Right lobe of liver (tissue), 6 donors: ENCODE measurements at regions not wholly inside any gene's neighbourhood (a gene's known extent, or its start where the extent isn't known, plus 50 kb on each side); places are given as distances from the start of the nearest gene placed in this dataset.

Source experiments
- ATAC-seq, 4 donors: fragments of 200-7000 bp; cut with Tn5 transposase; one replicate each; pipeline ENCODE4 v1.9.1; 2020; ENCODE audit warnings: mild to moderate bottlenecking in 4 of 4, moderate library complexity in 4 of 4
- DNase-seq, 3 donors: peaks; one replicate each; pipeline ENCODE4 v3.0.0-alpha.2; 2020
- H3K27ac ChIP-seq, 3 donors: fragments of 200-600 bp; one replicate each; pipeline ENCODE4 v1.8.0; 2022
- H3K27me3 ChIP-seq, 2 donors: fragments of 200-600 bp; one replicate each; pipeline ENCODE4 v1.8.0; 2022
- H3K36me3 ChIP-seq, 4 donors: fragments of 200-600 bp; sonication (generic) in 1 of 4; one replicate each; pipeline versions ENCODE4 v1.5.1 to v1.8.0; 2017 to 2022; ENCODE audit warnings: control low read depth in 1 of 4
- H3K4me1 ChIP-seq, 4 donors: fragments of 200-600 bp; sonication (generic) in 1 of 4; one replicate each; pipeline versions ENCODE4 v1.5.1 to v1.8.0; 2017 to 2022; ENCODE audit warnings: control low read depth in 1 of 4
- H3K4me3 ChIP-seq, 3 donors: fragments of 200-600 bp; one replicate each; pipeline ENCODE4 v1.8.0; 2022
- H3K9me3 ChIP-seq, 4 donors: fragments of 200-600 bp; sonication (generic) in 1 of 4; one replicate each; pipeline versions ENCODE4 v1.5.1 to v1.8.0; 2017 to 2022; ENCODE audit warnings: control low read depth in 1 of 4
- CTCF ChIP-seq, 4 donors: fragments of 200-600 bp in 3 of 4; fragments of 450-650 bp in 1 of 4; IDR thresholded peaks; one replicate each; pipeline versions ENCODE4 v1.5.1 to v1.8.0; 2016 to 2022; ENCODE audit warnings: antibody characterized with exemption in 4 of 4, mild to moderate bottlenecking in 2 of 4
- POLR2A ChIP-seq: fragments of 450-650 bp; IDR thresholded peaks from one replicate; pipeline ENCODE4 v1.6.1; 2017; ENCODE audit warnings: antibody characterized with exemption, mild to moderate bottlenecking
- WGBS: methylation state at CpG from one replicate; pipeline ENCODE4 v1.1.6; 2018; ENCODE audit warnings: low coverage, low lambda C conversion rate; ENCODE audit not compliant: insufficient coverage; ENCODE audit errors: missing lambda C conversion rate; 5-methylcytosine and 5-hydroxymethylcytosine counted together
- intact Hi-C, 2 donors: fragments of 100-400 bp; cut with DNase I; formaldehyde crosslinking; loops; one replicate each; pipeline versions ENCODE4 v1.11.2 to v1.14.1; 2022
- donor health status: DM: no; HTN: yes; CAD: no.
- donor health status: DM: no; HTN: no; CAD: no.
- donor health status: DM: no; HTN: no; CAD: no.
- donor health status: DM: no; HTN: yes; CAD: no.
- donor health status: DM: no; HTN: yes; CAD: no.

GRCh38 chr1:238648296-238648695 is 738.1 kb upstream of the CHRM3 start:
- TF ChIP-seq CTCF (IDR thresholded peaks at IDR 0.05): no peak
- no peak for TF ChIP-seq POLR2A
- Histone ChIP-seq H3K36me3 (no peaks in the 10 kb centered on the region), H3K27me3 (no peaks in the 10 kb centered on the region), H3K4me1 (no peaks in the 10 kb centered on the region), H3K9me3 (no peaks in the 10 kb centered on the region), H3K27ac (no peak overlapping the region), H3K4me3 (no peak overlapping the region)
- ATAC-seq (no peak), DNase-seq (no peak)
- 38% methylated on average over 1 of the region's 1 CpG for WGBS
- intact Hi-C loops: no loop called here

- TF ChIP-seq CTCF (IDR thresholded peaks at IDR 0.05): no peak
- no peak for TF ChIP-seq POLR2A
- 29% methylated on average over 3 of the region's 3 CpGs for WGBS
- Histone ChIP-seq H3K4me1 (no peaks in the 10 kb centered on the region), H3K27ac (no peak overlapping the region), H3K9me3 (no peaks in the 10 kb centered on the region), H3K4me3 (no peak overlapping the region), H3K27me3 (no peaks in the 10 kb centered on the region), H3K36me3 (no peaks in the 10 kb centered on the region)
- DNase-seq (no peak), ATAC-seq (no peak)
- intact Hi-C loops: no loop called here
Measured at GRCh38 chr1:238647877-238648276, 738.5 kb upstream of the CHRM3 start.

- Histone ChIP-seq H3K27ac (no peak overlapping the region), H3K27me3 (no peaks in the 10 kb centered on the region), H3K36me3 (no peaks in the 10 kb centered on the region), H3K4me3 (no peak overlapping the region), H3K4me1 (no peaks in the 10 kb centered on the region), H3K9me3 (no peaks in the 10 kb centered on the region)
- whole genome bisulfite sequencing: 85% methylated on average over 4 of the region's 4 CpGs
- no peak for TF ChIP-seq POLR2A
- no peak for TF ChIP-seq CTCF (IDR thresholded peaks at IDR 0.05)
- intact Hi-C loops: no loop called here
- ATAC-seq: no peak
- no peak for DNase-seq
Measured at GRCh38 chr1:238642231-238642630, 744.1 kb upstream of the CHRM3 start.

GRCh38 chr1:238639861-238640260 is 746.5 kb upstream of the CHRM3 start:
- ATAC-seq (no peak), DNase-seq (no peak)
- Histone ChIP-seq H3K27me3 (no peaks in the 10 kb centered on the region), H3K27ac (no peak overlapping the region), H3K36me3 (no peaks in the 10 kb centered on the region), H3K4me1 (no peaks in the 10 kb centered on the region), H3K4me3 (no peak overlapping the region), H3K9me3 (no peaks in the 10 kb centered on the region)
- TF ChIP-seq POLR2A: no peak
- TF ChIP-seq CTCF (IDR thresholded peaks at IDR 0.05): no peak
- intact Hi-C loops: no loop called here

GRCh38 chr1:238628110-238628509 is 737.4 kb upstream of the ZP4 start:
- no peaks in the 10 kb centered on the region for H3K4me1 ChIP-seq
- ATAC-seq (no peak), DNase-seq (no peak)
- no peaks in the 10 kb centered on the region for H3K36me3 ChIP-seq
- H3K9me3 ChIP-seq: no peaks in the 10 kb centered on the region
- 44% methylated on average over 2 of the region's 2 CpGs for WGBS
- no peak overlapping the region for H3K27ac ChIP-seq
- H3K4me3 ChIP-seq: no peak overlapping the region
- TF ChIP-seq CTCF (IDR thresholded peaks at IDR 0.05) (no peak), POLR2A (no peak)
- H3K27me3 ChIP-seq: no peaks in the 10 kb centered on the region
- intact Hi-C loops: no loop called here
